Keratinocyte (primary cell): ENCODE measurements at regions not wholly inside any gene's neighbourhood (a gene's known extent, or its start where the extent isn't known, plus 50 kb on each side); places are given as distances from the start of the nearest gene placed in this dataset.

ENCODE experiments used
- DNase-seq: peaks from one replicate; pipeline ENCODE4 v3.0.0-alpha.2; 2011; ENCODE audit warnings: low read depth, missing footprints, low spot score
- FAIRE-seq: peaks from 2 replicates; lab custom pipeline; 2011; peaks lifted over from hg19 to GRCh38; lab: Jason Lieb, UNC
- H2AFZ ChIP-seq: 2 replicates; pipeline ENCODE4 v1.6.0; 2012; ENCODE audit warnings: low read length, control low read depth, inconsistent platforms; ENCODE audit not compliant: control insufficient read depth
- H3K27ac ChIP-seq: 2 replicates; pipeline ENCODE4 v1.5.1; 2011; ENCODE audit warnings: low read length; ENCODE audit not compliant: control insufficient read depth, insufficient read depth
- H3K27me3 ChIP-seq: 3 replicates; pipeline ENCODE4 v1.6.0; 2011; ENCODE audit warnings: low read length; ENCODE audit not compliant: control insufficient read depth, insufficient read depth; ENCODE audit errors: extremely low read depth
- H3K36me3 ChIP-seq, 2 experiments: 2 replicates in 1 of 2; 3 replicates in 1 of 2; pipeline ENCODE4 v1.5.1; 2011; ENCODE audit warnings: low read length in 2 of 2, mild to moderate bottlenecking in 1 of 2; ENCODE audit not compliant: control insufficient read depth in 2 of 2, insufficient read depth in 2 of 2; ENCODE audit errors: extremely low read depth in 1 of 2
- H3K4me1 ChIP-seq: 3 replicates; pipeline ENCODE4 v1.5.1; 2011; ENCODE audit warnings: low read length; ENCODE audit not compliant: control insufficient read depth, insufficient read depth; ENCODE audit errors: extremely low read depth
- H3K4me2 ChIP-seq: 3 replicates; pipeline ENCODE4 v1.6.0; 2011; ENCODE audit warnings: low read depth, low read length; ENCODE audit not compliant: control insufficient read depth, insufficient read depth; ENCODE audit errors: extremely low read depth
- H3K4me3 ChIP-seq, 3 experiments: fragments of 200-600 bp in 1 of 3; sonication (generic) in 1 of 3; 2 replicates in 2 of 3; 3 replicates in 1 of 3; pipeline ENCODE4 v1.5.1; 2011 to 2016; ENCODE audit warnings: low read length in 3 of 3, mild to moderate bottlenecking in 3 of 3, control low read depth in 2 of 3, inconsistent platforms in 1 of 3, low read depth in 1 of 3, mixed read lengths in 1 of 3, mixed run types in 1 of 3, moderate library complexity in 1 of 3; ENCODE audit not compliant: control insufficient read depth in 2 of 3, insufficient read depth in 2 of 3; ENCODE audit errors: extremely low read depth in 1 of 3
- H3K79me2 ChIP-seq: 2 replicates; pipeline ENCODE4 v1.6.0; 2012; ENCODE audit warnings: low read length; ENCODE audit not compliant: control insufficient read depth, insufficient read depth
- H3K9ac ChIP-seq: 3 replicates; pipeline ENCODE4 v1.6.0; 2011; ENCODE audit warnings: low read length; ENCODE audit not compliant: control insufficient read depth, insufficient read depth; ENCODE audit errors: extremely low read depth
- H3K9me1 ChIP-seq: 3 replicates; pipeline ENCODE4 v1.6.0; 2011; ENCODE audit warnings: low read length; ENCODE audit not compliant: control insufficient read depth, insufficient read depth; ENCODE audit errors: extremely low read depth
- H3K9me3 ChIP-seq: 2 replicates; pipeline ENCODE4 v1.5.1; 2012; ENCODE audit warnings: low read depth, low read length; ENCODE audit not compliant: control insufficient read depth
- H4K20me1 ChIP-seq: 3 replicates; pipeline ENCODE4 v1.6.0; 2011; ENCODE audit warnings: low read length; ENCODE audit not compliant: control insufficient read depth, insufficient read depth; ENCODE audit errors: extremely low read depth
- CTCF ChIP-seq, 3 experiments: IDR thresholded peaks in 1 of 3; conservative IDR thresholded peaks in 1 of 3; optimal IDR thresholded peaks in 1 of 3; 2 replicates in 2 of 3; 3 replicates in 1 of 3; pipeline versions ENCODE3 to v1.5.1; 2011; ENCODE audit warnings: low read length in 3 of 3, mild to moderate bottlenecking in 3 of 3, moderate library complexity in 2 of 3, control low read depth in 1 of 3, inconsistent platforms in 1 of 3; ENCODE audit not compliant: insufficient read depth in 2 of 3; ENCODE audit errors: extremely low read depth in 1 of 3
- EZH2 ChIP-seq: IDR thresholded peaks from one replicate; pipeline ENCODE4 v1.6.1; 2012; ENCODE audit warnings: inconsistent platforms, mild to moderate bottlenecking, low read length, moderate library complexity
- dilution Hi-C: fragments of 300-500 bp; cut with MboI; formaldehyde crosslinking; loops from one replicate; pipeline ENCODE4 v1.7.0; 2020; ENCODE audit warnings: low sequenced_read_pairs; ENCODE audit not compliant: extremely low pct_ligation_motif_present

- Histone ChIP-seq H3K9me3 (no peaks in the 10 kb centered on the region), H3K27me3 (no peaks in the 10 kb centered on the region), H2AFZ (peak overlapping the region; percentile 49), H3K27ac (no peak overlapping the region), H3K4me2 (peak overlapping the region; percentile 16), H4K20me1 (no peaks in the 10 kb centered on the region), H3K9me1 (no peaks in the 10 kb centered on the region), H3K4me1 (peaks cover 16% of the 10 kb centered on the region), H3K9ac (no peak overlapping the region), H3K36me3 (no peaks in the 10 kb centered on the region), H3K79me2 (no peaks in the 10 kb centered on the region), H3K4me3 (no peak overlapping the region)
- no peak for TF ChIP-seq EZH2
- no peak for TF ChIP-seq CTCF (optimal IDR thresholded peaks at IDR 0.05 in 1 of 3, IDR thresholded peaks at IDR 0.05 in 1 of 3, conservative IDR thresholded peaks at IDR 0.05 in 1 of 3; ENCODE audit: extremely low read depth in 1 of 3, insufficient read depth in 2 of 3, low read length in 3 of 3)
- no peak for DNase-seq
- no peak for FAIRE-seq
- dilution Hi-C loops, result no loop called here
Observed at GRCh38 chr7:153524070-153524601, 528.1 kb upstream of the DPP6 start.

- dilution Hi-C loops, result no loop called here
- no peak for FAIRE-seq
Observed at GRCh38 chr7:153529100-153529499, 523.1 kb upstream of the DPP6 start.

More at GRCh38 chr7:153529100-153529499, 523.1 kb upstream of the DPP6 start:
- no peak overlapping the region for H3K4me3 ChIP-seq
- no peaks in the 10 kb centered on the region for H3K4me1 ChIP-seq
- no peaks in the 10 kb centered on the region for H3K79me2 ChIP-seq
- no peaks in the 10 kb centered on the region for H3K36me3 ChIP-seq
- no peaks in the 10 kb centered on the region for H4K20me1 ChIP-seq
- no peak overlapping the region for H3K4me2 ChIP-seq
- H2AFZ ChIP-seq, result no peak overlapping the region
- no peaks in the 10 kb centered on the region for H3K27me3 ChIP-seq
- no peak overlapping the region for H3K27ac ChIP-seq
- H3K9ac ChIP-seq, result no peak overlapping the region
- H3K9me1 ChIP-seq, result no peaks in the 10 kb centered on the region
- no peaks in the 10 kb centered on the region for H3K9me3 ChIP-seq
- TF ChIP-seq CTCF (optimal IDR thresholded peaks at IDR 0.05 in 1 of 3, IDR thresholded peaks at IDR 0.05 in 1 of 3, conservative IDR thresholded peaks at IDR 0.05 in 1 of 3; ENCODE audit: extremely low read depth in 1 of 3, insufficient read depth in 2 of 3, low read length in 3 of 3), result no peak
- TF ChIP-seq EZH2, result no peak
- DNase-seq, result no peak
